AG10803 (cell line): ENCODE measurements at regions not wholly inside any gene's neighbourhood (a gene's known extent, or its start where the extent isn't known, plus 50 kb on each side); places are given as distances from the start of the nearest gene placed in this dataset.

ENCODE experiments used
- DNase-seq: peaks from one replicate; pipeline ENCODE4 v3.0.0; 2010; ENCODE audit warnings: low read depth
- H3K4me3 ChIP-seq: 2 replicates; pipeline ENCODE4 v1.5.1; 2011; ENCODE audit warnings: mild to moderate bottlenecking, low read length, control low read depth
- TF ChIP-seq, protein P1 (sequence below): conservative IDR thresholded peaks from 2 replicates; pipeline ENCODE4 v1.5.1; 2011; ENCODE audit warnings: mild to moderate bottlenecking, low read length, control low read depth, inconsistent platforms

GRCh38 chr18:8944871-8945245 lies 157.6 kb upstream of the NDUFV2 start:
- TF ChIP-seq, protein P1, sequence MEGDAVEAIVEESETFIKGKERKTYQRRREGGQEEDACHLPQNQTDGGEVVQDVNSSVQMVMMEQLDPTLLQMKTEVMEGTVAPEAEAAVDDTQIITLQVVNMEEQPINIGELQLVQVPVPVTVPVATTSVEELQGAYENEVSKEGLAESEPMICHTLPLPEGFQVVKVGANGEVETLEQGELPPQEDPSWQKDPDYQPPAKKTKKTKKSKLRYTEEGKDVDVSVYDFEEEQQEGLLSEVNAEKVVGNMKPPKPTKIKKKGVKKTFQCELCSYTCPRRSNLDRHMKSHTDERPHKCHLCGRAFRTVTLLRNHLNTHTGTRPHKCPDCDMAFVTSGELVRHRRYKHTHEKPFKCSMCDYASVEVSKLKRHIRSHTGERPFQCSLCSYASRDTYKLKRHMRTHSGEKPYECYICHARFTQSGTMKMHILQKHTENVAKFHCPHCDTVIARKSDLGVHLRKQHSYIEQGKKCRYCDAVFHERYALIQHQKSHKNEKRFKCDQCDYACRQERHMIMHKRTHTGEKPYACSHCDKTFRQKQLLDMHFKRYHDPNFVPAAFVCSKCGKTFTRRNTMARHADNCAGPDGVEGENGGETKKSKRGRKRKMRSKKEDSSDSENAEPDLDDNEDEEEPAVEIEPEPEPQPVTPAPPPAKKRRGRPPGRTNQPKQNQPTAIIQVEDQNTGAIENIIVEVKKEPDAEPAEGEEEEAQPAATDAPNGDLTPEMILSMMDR: no peak
- no peak overlapping the region for H3K4me3 ChIP-seq
- DNase-seq: no peak

GRCh38 chr18:8945514-8945913 lies 157.0 kb upstream of the NDUFV2 start:
- TF ChIP-seq, protein P1: no peak
- no peak overlapping the region for H3K4me3 ChIP-seq
- no peak for DNase-seq

DNA sequence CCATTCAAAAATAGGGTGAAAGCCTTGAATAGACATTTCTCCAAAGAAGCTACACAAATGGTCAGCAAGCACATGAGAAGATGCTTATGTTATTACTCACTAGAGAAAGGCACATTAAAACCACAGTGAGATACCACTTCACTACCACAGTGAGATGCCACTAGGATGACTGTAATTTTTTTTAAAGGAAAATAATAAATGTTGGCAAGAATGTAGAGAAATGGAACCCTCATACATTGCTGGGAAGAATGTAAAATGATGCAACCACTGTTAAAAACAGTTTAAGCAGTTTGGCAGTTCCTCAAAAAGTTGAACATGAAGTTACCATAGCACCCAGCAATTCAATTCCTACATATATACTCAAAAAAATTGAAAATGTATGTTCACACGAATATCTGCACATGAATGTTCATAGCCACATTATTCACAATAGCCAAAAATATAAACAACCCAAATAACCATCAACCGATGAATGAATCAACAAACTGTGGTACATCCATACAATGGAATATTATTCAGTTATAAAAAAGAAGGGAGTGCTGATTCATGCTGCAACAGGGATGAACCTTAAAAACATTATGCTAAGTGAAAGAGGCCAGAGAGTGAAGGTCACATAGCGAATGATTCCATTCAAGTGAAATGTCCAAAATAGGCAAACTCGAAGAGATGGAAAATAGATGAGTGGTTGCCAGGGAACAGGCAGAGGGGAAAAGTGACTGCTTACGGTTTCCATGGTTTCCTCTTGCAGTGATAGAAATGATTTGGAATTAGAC lies 156.2 kb upstream of the NDUFV2 start:
- no peak overlapping the region for H3K4me3 ChIP-seq
- peak; percentile 99 for DNase-seq
- TF ChIP-seq, protein P1: no peak

- DNase-seq: peak; percentile 79
- no peak overlapping the region for H3K4me3 ChIP-seq
- TF ChIP-seq, protein P1: no peak
These were observed 154.9 kb upstream of the NDUFV2 start for GRCh38 chr18:8947566-8947965.

DNA sequence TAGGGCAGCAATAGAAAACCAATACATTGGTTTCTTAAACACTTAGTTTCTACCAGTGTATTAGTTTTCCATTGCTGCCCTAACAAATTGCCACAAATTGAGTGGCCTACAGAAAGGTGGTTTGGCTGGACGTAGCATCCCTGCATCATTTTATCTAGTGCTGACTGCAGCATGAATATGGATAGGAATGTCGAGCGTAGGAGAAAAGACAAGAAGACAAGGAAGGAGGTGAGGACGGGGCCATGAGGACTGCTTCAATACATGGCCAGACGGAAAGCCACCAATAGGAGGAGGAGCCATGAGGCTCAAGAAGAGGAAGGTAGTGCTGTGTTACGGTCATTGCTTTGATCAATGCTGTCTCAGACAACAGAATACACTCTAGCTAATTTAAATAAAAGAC lies 154.5 kb upstream of the NDUFV2 start:
- TF ChIP-seq, protein P1: no peak
- no peak overlapping the region for H3K4me3 ChIP-seq
- DNase-seq: peak; percentile 16

GRCh38 chr18:8948471-8949149 lies 153.9 kb upstream of the NDUFV2 start:
- TF ChIP-seq, protein P1: peak; percentile 22; the same call in 1 of the 2 replicates
- peak overlapping the region; percentile 53 for H3K4me3 ChIP-seq
- DNase-seq: peak; percentile 98

- DNase-seq: peak; percentile 83
- peak overlapping the region; percentile 53 for H3K4me3 ChIP-seq
- TF ChIP-seq, protein P1: no peak
These were observed 153.3 kb upstream of the NDUFV2 start for GRCh38 chr18:8949206-8949605.
